ENCODE measurements at regions not wholly inside any gene's neighbourhood (a gene's known extent, or its start where the extent isn't known, plus 50 kb on each side); places are given as distances from the start of the nearest gene placed in this dataset.

DNA sequence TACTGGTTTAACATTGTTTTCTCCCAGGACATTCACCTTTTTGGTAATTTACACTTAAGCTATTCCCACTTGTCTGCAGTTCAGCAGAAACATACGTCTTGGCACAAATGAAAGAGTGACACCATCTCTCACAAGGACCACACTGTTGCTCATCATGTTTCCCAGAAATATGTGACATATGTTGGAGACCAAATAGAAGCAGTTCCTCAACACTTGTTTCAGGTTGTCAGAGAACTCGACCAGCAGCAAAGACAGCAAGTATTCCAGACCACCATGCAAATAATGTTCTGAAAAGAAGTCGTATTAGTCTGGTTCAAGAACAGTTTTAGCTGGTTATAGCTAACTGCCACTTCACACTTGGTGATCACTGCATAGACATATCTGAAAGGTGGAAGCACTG, 81.3 kb upstream of the KLF6 start:
- Histone ChIP-seq H3K4me3 (no peak overlapping the region), H3K79me2 (no peaks in the 10 kb centered on the region), H3K4me1 (ENCODE audit: insufficient read depth) (peaks cover 4% of the 10 kb centered on the region), H3K27ac (no peak overlapping the region), H3K9me2 (replicated peaks; ENCODE audit: insufficient read depth) (no peaks in the 10 kb centered on the region), H3K36me3 (replicated peaks; ENCODE audit: insufficient read depth, low read depth) (no peaks in the 10 kb centered on the region), H4K20me1 (ENCODE audit: insufficient read depth, poor library complexity, severe bottlenecking) (no peaks in the 10 kb centered on the region), H3K4me2 (no peak overlapping the region), H2AFZ (no peak overlapping the region), H3K27me3 (no peaks in the 10 kb centered on the region), H3K9me3 (ENCODE audit: low read depth) (no peaks in the 10 kb centered on the region)
- WGBS (ENCODE audit: low lambda C conversion rate, missing lambda C conversion rate): 73% methylated on average over 3 of the region's 3 CpGs
- TF ChIP-seq EZH2phosphoT487 (IDR thresholded peaks at IDR 0.05; ENCODE audit: low read depth, severe bottlenecking, unreplicated experiment) (no peak), EZH2 (IDR thresholded peaks at IDR 0.05; ENCODE audit: borderline replicate concordance) (no peak)
- TF ChIP-seq, protein P1, sequence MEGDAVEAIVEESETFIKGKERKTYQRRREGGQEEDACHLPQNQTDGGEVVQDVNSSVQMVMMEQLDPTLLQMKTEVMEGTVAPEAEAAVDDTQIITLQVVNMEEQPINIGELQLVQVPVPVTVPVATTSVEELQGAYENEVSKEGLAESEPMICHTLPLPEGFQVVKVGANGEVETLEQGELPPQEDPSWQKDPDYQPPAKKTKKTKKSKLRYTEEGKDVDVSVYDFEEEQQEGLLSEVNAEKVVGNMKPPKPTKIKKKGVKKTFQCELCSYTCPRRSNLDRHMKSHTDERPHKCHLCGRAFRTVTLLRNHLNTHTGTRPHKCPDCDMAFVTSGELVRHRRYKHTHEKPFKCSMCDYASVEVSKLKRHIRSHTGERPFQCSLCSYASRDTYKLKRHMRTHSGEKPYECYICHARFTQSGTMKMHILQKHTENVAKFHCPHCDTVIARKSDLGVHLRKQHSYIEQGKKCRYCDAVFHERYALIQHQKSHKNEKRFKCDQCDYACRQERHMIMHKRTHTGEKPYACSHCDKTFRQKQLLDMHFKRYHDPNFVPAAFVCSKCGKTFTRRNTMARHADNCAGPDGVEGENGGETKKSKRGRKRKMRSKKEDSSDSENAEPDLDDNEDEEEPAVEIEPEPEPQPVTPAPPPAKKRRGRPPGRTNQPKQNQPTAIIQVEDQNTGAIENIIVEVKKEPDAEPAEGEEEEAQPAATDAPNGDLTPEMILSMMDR (IDR thresholded peaks at IDR 0.05; ENCODE audit: poor library complexity): no peak
- DNase-seq (ENCODE audit: low spot score): no peak

GRCh38 chr10:3865565-3865964, 80.6 kb upstream of the KLF6 start:
- no peak overlapping the region for H3K4me3 ChIP-seq
- H3K27ac ChIP-seq: no peak overlapping the region
- H3K9me2 ChIP-seq (replicated peaks; ENCODE audit: insufficient read depth): no peaks in the 10 kb centered on the region
- H3K4me1 ChIP-seq (ENCODE audit: insufficient read depth): peaks cover 4% of the 10 kb centered on the region
- no peak for DNase-seq (ENCODE audit: low spot score)
- no peaks in the 10 kb centered on the region for H3K27me3 ChIP-seq
- no peaks in the 10 kb centered on the region for H3K36me3 ChIP-seq (replicated peaks; ENCODE audit: insufficient read depth, low read depth)
- TF ChIP-seq EZH2phosphoT487 (IDR thresholded peaks at IDR 0.05; ENCODE audit: low read depth, severe bottlenecking, unreplicated experiment): no peak
- H3K4me2 ChIP-seq: no peak overlapping the region
- WGBS (ENCODE audit: low lambda C conversion rate, missing lambda C conversion rate): 95% methylated on average over 3 of the region's 3 CpGs
- H3K79me2 ChIP-seq: no peaks in the 10 kb centered on the region
- H4K20me1 ChIP-seq (ENCODE audit: insufficient read depth, poor library complexity, severe bottlenecking): no peaks in the 10 kb centered on the region
- no peaks in the 10 kb centered on the region for H3K9me3 ChIP-seq (ENCODE audit: low read depth)
- H2AFZ ChIP-seq: no peak overlapping the region

DNA sequence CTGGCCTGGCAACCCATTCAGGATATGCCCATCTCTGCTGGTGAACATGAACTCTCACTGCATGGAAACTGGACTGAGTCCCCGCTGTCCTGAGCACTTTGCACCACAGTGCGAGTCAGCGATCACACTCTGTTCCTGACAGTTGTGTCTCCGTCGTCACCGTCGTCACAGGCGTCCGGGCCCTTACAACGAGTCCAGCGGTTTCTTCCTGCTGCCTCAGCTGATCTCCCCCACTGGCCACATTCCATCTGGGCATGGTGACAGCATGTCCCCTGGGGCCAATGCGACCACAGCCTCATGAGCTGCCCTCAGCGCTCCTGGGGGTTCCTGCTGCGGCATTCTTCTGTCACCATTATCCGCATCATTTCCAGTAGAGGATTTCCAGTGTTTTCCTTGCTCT, 76.8 kb upstream of the KLF6 start:
- Histone ChIP-seq H3K27ac (no peak overlapping the region), H3K4me2 (no peak overlapping the region), H3K9me2 (replicated peaks; ENCODE audit: insufficient read depth) (no peaks in the 10 kb centered on the region), H2AFZ (no peak overlapping the region), H3K9me3 (ENCODE audit: low read depth) (no peaks in the 10 kb centered on the region), H3K4me1 (ENCODE audit: insufficient read depth) (no peaks in the 10 kb centered on the region), H4K20me1 (ENCODE audit: insufficient read depth, poor library complexity, severe bottlenecking) (no peaks in the 10 kb centered on the region), H3K79me2 (no peaks in the 10 kb centered on the region), H3K36me3 (replicated peaks; ENCODE audit: insufficient read depth, low read depth) (no peaks in the 10 kb centered on the region), H3K4me3 (no peak overlapping the region), H3K27me3 (no peaks in the 10 kb centered on the region)
- WGBS (ENCODE audit: low lambda C conversion rate, missing lambda C conversion rate): 95% methylated on average over 15 of the region's 15 CpGs
- no peak for DNase-seq (ENCODE audit: low spot score)
- TF ChIP-seq, protein P1 (IDR thresholded peaks at IDR 0.05; ENCODE audit: poor library complexity): no peak
- no peak for TF ChIP-seq EZH2phosphoT487 (IDR thresholded peaks at IDR 0.05; ENCODE audit: low read depth, severe bottlenecking, unreplicated experiment)
- TF ChIP-seq EZH2 (IDR thresholded peaks at IDR 0.05; ENCODE audit: borderline replicate concordance): no peak

DNA sequence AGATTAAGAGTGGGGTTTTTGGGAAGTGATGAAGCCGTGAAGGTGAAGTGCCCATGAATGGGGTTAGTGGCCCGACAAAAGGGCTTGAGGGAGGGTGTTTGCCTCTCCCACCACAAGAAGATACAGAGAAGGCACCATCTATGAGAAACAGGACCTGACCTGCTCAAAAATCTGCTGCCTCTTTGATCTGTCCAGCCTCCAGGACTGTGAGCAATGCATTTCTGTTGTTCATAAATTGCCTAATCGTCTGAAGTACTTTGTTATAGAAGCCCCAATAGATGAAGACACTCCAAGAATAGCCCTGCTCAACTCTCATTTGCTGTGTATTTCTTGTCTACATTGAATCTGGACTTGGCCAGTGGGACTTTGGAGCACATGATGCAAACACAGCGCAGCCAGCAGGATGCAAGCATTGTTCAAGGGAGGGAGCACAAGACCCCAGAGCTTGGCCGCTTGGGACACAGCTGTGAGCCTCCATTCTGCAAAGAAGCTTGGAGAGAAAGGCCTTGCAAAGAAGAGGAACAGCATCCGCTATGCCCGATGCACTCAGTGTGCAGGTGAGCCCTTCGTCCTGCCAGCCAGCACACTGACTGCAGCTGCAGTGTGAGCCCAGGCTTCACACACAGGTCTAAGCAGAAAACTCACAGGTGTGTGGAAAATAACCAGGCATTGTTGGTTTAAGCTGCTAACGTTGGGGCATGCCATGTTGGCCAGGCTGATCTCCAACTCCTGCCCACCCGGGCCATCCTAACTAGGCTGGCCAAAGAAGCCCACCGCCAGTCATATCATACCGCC, 73.2 kb upstream of the KLF6 start:
- 88% methylated on average over 12 of the region's 12 CpGs for WGBS (ENCODE audit: low lambda C conversion rate, missing lambda C conversion rate)
- Histone ChIP-seq H3K4me1 (ENCODE audit: insufficient read depth) (peaks cover 11% of the 10 kb centered on the region), H3K27me3 (no peaks in the 10 kb centered on the region), H3K27ac (no peak overlapping the region), H2AFZ (no peak overlapping the region), H3K4me2 (no peak overlapping the region), H4K20me1 (ENCODE audit: insufficient read depth, poor library complexity, severe bottlenecking) (no peaks in the 10 kb centered on the region), H3K9me3 (ENCODE audit: low read depth) (no peaks in the 10 kb centered on the region), H3K4me3 (no peak overlapping the region), H3K9me2 (replicated peaks; ENCODE audit: insufficient read depth) (no peaks in the 10 kb centered on the region), H3K36me3 (replicated peaks; ENCODE audit: insufficient read depth, low read depth) (no peaks in the 10 kb centered on the region), H3K79me2 (no peaks in the 10 kb centered on the region)
- no peak for DNase-seq (ENCODE audit: low spot score)
- TF ChIP-seq, protein P1 (IDR thresholded peaks at IDR 0.05; ENCODE audit: poor library complexity): no peak
- TF ChIP-seq EZH2phosphoT487 (IDR thresholded peaks at IDR 0.05; ENCODE audit: low read depth, severe bottlenecking, unreplicated experiment) (no peak), EZH2 (IDR thresholded peaks at IDR 0.05; ENCODE audit: borderline replicate concordance) (no peak)
